Epithelial cell of esophagus (primary cell): ENCODE measurements at regions not wholly inside any gene's neighbourhood (a gene's known extent, or its start where the extent isn't known, plus 50 kb on each side); places are given as distances from the start of the nearest gene placed in this dataset.

Source experiments
- DNase-seq: peaks from one replicate; pipeline ENCODE4 v3.0.0; 2010; ENCODE audit warnings: low read depth
- H3K4me3 ChIP-seq: 2 replicates; pipeline ENCODE4 v1.5.1; 2011; ENCODE audit warnings: mild to moderate bottlenecking, low read length, control low read depth
- TF ChIP-seq, protein P1 (sequence below): IDR thresholded peaks from 2 replicates; pipeline ENCODE4 v1.5.1; 2011; ENCODE audit warnings: low read depth, mild to moderate bottlenecking, low read length, control low read depth, inconsistent platforms; ENCODE audit not compliant: insufficient read depth; ENCODE audit errors: missing control alignments

DNA sequence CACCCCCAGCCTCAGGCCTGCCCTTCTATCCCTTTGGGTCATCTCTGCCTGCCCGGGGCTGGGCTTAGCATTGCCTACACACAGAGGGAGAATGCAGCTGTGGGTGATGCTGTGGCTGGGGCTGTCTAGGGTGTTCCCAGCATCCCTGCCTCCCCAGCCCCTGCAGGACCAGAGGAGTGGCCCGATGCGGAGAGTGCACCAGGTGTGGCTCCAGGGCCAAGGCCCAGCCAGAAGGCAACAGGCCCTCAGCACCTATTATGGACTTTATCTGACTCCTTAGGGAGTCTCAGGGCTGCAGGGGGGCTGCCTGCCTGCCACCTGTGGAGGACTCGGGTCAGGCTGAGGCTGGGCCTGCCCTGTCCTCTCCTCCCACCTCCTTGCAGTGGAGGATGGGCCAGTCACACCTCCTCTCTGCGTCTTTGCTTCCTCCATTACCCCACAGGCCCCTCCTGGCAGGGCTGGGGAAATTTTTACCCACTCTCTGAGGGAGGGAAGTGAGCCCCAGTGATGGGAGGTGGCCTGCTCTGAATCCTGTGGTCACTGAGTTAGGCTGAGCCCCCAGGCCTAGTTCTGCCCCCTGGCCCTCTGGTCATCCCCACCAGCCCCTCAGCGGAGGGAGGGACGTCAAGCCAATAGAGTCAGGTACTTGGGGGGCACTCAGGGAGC is 92.9 kb upstream of the PCBD1 start:
- DNase-seq, result no peak
- TF ChIP-seq, protein P1, sequence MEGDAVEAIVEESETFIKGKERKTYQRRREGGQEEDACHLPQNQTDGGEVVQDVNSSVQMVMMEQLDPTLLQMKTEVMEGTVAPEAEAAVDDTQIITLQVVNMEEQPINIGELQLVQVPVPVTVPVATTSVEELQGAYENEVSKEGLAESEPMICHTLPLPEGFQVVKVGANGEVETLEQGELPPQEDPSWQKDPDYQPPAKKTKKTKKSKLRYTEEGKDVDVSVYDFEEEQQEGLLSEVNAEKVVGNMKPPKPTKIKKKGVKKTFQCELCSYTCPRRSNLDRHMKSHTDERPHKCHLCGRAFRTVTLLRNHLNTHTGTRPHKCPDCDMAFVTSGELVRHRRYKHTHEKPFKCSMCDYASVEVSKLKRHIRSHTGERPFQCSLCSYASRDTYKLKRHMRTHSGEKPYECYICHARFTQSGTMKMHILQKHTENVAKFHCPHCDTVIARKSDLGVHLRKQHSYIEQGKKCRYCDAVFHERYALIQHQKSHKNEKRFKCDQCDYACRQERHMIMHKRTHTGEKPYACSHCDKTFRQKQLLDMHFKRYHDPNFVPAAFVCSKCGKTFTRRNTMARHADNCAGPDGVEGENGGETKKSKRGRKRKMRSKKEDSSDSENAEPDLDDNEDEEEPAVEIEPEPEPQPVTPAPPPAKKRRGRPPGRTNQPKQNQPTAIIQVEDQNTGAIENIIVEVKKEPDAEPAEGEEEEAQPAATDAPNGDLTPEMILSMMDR, result no peak
- H3K4me3 ChIP-seq, result no peak overlapping the region

DNA sequence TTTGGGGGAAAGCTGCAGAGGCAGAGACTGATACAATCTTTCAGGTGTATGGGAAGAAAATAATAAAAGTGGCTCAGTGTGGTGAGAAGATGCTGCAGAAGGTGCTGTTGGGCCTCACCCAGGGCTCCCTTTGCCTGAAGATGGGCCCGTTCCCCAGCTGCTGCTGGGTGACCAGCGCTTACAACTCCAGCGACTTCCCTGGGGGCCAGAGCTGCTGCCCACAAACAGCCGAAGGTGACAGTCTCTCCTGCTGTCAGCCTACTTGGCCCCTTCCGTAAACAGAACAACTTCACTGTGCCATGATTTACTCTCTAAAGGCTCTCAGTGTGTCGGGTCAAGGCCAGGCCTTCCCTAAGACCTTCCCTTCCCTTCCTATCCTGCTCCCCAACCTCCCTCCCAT is 93.6 kb upstream of the PCBD1 start:
- TF ChIP-seq, protein P1, result no peak
- no peak overlapping the region for H3K4me3 ChIP-seq
- no peak for DNase-seq

DNA sequence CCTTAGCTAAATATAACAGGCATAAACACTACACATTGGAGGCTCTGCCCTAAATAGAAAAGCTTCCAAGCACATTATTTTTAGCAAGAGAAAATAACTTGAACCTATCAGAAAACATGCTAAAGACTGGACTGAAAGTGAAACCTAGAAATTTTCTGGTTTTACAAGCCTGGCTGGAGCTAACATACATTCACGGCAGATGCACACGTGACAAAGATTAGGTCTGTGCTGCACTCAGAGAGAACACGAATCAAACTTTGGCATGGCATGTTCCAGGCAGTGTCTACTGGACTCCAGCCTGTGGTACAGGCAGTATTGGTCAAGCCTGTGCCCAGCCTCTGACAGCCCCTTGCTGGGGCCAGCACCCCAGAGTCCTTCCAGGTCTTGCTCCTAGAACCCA is 94.1 kb upstream of the PCBD1 start:
- no peak overlapping the region for H3K4me3 ChIP-seq
- DNase-seq, result no peak
- TF ChIP-seq, protein P1, result no peak

DNA sequence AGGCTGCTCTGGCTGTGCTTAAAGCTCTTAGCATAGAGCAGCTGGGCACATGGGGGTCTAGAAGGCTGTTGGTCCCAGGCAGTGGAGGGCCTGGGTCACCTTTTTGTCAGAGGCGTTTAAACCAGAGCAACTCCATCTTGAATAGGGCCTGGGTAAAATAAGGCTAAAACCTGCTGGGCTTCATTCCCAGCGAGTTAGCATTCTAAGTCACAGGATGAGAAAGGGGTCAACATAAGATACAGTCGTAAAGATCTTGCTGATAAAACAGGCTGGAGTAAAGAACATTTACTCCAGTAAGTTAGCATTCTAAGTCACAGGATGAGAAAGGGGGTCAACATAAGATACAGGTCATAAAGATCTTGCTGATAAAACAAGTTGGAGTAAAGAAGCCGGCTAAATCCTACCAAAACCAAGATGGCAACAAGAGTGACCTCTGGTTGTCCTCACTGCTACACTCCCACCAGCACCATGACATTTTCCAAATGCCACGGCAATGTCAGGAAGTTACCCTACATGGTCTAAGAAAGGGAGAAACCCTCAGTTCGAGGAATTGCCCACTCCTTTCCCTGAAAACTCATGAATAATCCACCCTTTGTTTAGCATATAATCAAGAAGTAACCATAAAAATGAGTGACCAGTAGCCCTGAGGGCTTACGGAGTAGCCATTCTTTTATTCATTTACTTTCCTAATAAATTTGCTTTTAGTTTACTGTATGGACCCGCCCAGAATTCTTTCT is 96.8 kb upstream of the PCBD1 start:
- no peak overlapping the region for H3K4me3 ChIP-seq
- TF ChIP-seq, protein P1, result no peak
- no peak for DNase-seq

DNA sequence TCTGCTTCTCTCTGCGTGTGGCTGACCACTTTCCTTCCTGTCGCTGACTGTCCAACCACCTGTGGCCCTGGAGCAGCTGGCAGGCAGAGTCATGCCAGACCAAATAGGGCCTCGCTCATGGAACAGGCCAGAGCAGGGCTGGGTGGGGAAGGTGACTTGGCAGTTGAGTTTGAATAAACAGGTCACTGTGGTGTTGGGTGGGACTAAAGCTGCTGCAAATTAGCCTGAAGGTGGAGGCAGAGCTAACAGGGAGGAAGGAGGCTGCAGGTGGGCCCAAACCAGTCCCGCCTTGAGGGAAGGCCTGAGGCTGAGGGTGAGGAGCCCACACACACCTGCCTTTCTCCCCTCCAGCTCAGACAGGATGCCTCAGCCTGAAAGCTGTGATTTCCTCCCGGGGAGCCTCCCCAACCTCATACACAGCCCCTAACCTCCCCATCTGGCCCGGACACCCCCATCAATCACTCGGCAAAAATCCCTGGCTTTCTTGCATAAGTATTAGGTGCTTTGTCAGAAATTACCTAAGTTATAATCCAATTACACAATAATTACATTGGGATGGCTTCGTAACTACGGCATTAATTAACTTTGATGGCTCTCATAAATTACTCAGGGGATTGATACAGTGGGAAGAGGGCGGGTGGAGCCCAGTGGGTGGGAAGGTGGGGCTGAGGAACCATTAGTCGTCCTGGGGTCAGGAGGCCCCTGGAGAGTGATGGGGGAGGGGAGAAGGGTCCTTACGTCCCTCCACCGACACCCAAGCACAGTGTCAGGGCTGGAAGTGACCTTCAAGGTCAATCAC is 97.7 kb upstream of the PCBD1 start:
- peak; percentile 43 for DNase-seq
- TF ChIP-seq, protein P1, result no peak

DNA sequence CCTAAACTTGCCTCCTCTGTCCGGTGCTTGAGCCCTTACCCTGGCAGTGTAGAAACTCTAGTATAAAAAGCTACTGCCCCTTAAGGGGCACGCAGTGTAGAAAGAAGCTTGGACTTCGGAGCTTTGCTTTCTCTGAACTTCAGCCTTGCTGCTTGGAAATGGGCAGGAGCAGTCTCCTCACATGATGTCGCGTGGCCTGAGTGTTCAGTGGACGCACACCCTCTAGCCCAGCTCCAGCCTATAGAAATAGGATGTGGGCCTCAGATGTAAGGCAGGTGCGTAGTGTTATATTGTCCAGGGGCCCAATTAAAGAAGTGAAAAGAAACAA is 98.2 kb upstream of the PCBD1 start:
- no peak overlapping the region for H3K4me3 ChIP-seq
- DNase-seq, result no peak
- TF ChIP-seq, protein P1, result no peak

More for the DNA sequence above, 97.7 kb upstream of the PCBD1 start:
- H3K4me3 ChIP-seq, result no peak overlapping the region
